Stimulated activated CD4-positive, alpha-beta T cell treated with anti-CD3 and anti-CD28 coated beads, Interleukin-4, amount 100 ng/mL, for 4 hours (primary cell): ENCODE measurements at regions not wholly inside any gene's neighbourhood (a gene's known extent, or its start where the extent isn't known, plus 50 kb on each side); places are given as distances from the start of the nearest gene placed in this dataset.

Experiments
- DNase-seq, 2 experiments: peaks; one replicate each; pipeline ENCODE4 v3.0.0-alpha.2; 2020

DNA sequence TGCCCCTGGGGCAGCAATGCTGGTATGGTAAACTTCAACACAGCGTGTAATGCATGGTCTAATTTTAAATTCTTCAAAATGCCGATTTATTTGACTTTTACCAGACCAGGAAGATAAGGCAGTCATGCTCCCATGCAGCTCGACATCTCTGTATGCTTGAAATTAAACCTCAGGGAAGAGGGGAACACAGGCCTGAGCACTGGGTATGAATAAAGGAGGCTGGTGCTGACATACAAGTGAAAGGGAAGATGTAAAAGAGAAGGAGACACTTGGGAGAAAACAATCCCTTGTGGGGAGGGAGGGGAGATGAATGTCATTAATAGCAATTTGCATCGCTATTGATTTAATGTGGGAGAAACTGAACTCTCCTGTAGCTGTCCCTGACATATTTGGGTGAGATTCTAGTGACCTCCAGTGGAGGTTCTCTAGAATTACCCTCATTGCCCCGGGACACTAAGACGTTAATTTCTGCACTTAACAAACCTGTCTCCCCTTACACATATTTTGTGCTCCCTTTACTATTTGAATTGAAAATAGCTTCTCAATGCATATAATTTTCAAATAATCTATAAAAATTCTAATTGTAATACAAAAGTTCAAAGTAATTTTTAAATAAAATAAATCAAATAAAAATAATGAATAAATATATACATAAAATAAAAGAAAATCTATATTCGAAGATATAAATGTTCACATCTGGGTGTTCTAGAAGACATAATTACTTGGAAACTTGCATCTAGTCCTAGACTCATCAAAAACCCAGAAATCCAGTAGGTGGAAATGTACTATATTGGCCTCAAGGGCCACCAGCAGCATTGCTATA lies 283.1 kb downstream of the LMX1A start:
- DNase-seq, result no peak

DNA sequence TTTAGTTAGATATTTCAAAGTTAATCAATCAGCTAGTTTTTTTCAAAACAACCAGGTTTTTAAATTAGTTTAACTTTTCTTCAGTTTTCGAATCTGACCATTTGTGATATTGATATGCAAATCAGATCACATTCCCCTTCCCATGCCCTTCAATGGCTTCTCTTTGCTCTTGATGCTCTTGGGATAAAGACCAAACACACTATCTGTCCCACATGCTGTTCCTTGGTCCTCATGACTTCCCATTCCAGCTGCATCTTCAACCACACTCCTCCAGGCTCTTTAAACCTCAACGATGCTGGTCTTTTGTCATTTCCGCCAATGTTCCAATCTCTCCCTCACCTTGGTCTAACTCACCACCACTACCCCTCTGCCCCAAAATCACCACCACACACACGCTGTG lies 285.8 kb downstream of the LMX1A start:
- no peak for DNase-seq

DNA sequence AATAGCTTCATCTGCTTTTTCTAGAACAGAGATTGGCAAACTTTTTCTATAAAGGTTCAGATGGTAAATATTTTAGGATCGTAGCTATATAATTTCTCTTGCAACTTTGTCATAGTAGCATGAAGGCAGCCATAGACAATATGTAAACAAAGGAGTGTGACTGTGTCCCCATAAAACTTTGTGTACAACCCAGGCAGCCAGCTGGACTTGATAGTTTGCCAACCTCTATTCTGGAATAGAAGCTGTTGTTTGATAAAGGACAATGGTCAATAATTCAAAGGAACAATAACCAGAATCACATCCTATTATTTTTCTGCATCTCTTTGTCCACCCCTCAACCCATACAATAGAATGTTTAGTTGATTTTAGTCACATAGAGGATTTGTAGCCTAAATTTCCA lies 286.7 kb downstream of the LMX1A start:
- no peak for DNase-seq

DNA sequence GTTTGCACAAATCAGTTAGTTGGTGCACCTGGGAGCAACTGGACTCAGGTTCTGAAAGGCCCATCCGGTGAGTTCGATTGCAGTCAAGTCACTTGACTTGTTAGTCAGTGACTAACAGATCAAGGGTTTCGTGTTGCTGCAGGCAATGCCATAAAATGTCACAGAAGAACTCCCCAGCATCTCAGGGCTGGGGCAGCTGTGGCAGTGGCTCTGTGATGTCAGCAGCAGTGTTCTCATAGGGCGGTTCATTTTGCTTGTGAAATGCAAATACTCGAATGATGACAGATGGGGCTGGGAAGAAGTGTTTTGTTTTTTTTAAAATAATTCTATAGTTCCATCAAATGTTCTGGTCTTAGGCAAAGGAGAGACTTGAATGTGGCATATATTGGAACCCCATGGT lies 287.8 kb downstream of the LMX1A start:
- DNase-seq, result no peak

DNA sequence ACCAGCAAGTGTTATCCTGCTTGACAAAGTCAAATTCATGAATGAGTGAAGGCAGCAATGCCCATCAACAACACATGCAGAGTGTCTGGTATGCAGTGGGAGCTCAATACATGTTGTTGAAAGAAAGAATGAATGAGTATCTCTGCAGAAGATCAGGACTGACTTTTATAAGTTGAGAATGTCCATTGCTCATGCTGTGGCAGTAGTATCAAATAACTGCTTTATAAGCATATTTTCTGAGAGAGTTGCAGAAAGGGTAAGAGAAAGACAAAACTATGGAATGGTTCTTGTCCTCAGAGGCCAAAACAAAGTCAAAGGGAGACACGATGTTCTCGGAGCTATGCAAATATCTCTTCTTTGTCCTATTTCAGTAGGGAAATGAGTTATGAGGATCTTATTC lies 288.7 kb downstream of the LMX1A start:
- no peak for DNase-seq

DNA sequence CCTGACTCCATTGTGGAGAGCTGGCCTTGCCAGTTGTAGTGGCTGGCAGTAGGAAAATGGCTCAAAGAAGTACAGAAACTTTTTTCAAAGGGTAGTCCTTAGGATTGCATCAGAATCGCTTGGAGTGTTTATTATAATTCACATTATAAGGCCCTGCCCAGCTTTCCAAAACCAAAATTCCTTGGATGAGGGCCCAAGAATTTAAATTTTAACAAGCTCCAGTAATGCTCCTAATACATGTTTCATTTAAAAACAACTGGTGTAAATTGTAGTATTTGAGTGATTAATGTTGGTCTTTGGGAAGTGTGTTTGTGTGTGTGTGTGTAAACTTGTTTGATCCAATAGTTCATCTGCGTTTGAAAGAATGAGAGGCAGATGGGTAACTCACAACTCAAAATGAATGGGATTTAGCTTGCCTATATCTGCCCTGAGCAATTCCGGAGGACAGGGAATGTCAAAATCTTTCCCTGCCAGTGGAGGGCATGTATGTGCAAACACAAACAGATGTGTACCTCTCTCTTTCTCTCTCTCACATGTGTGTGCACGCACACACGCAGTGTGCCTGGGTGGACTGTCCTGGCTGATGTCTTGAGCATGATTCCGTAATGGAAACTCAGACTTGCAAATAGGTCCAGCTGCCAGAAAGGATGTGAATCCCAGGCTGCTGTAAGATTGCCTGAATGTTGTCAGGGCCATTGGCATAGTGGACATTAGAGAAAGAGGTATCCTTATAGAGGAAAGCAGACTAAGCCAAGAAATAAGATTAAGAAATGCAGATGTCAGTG lies 293.1 kb downstream of the LMX1A start:
- no peak for DNase-seq

DNA sequence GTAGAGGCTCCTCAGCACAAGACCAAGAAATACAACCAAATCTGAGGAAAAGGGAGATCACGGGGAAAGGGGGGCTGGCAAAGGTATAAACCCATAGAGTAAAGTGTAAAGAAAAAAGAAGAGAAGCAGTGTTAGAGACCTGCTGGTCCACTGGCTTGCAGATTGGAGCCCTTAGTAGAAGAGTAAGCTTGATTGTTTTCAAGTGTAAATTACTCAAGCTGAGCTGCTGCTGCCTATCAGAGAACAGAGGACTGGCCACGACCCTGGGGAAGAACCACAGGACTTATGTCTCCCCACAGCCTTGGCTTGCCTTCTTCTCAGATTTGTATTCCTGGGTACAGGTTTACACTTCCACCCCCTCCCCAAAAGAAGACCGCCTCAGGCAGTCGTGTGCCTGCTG lies 294.2 kb downstream of the LMX1A start:
- no peak for DNase-seq

DNA sequence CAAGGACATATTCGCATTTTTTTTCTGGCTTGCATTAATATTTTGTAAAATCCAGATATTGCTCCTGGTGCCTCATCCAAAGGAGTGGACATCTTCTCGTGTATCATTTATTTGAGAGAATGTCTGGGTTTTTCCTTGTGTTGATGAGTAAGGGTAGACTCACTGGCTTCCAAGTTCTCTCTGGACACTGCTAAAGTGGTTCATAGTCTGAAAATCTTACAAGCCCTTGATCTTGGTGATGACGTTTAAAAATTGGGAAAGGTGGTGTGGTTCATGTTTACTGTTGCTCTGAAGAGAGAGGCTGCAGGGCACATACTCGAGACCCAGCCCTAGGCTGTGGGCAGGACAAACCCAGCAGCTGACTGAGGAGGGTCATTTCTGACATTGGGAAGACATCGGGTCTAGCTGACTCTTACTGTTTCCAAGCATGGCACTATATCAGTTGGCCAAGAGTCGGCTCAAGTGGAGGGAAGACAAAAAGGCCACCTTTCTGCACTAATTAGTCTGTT lies 296.2 kb downstream of the LMX1A start:
- DNase-seq, result no peak

DNA sequence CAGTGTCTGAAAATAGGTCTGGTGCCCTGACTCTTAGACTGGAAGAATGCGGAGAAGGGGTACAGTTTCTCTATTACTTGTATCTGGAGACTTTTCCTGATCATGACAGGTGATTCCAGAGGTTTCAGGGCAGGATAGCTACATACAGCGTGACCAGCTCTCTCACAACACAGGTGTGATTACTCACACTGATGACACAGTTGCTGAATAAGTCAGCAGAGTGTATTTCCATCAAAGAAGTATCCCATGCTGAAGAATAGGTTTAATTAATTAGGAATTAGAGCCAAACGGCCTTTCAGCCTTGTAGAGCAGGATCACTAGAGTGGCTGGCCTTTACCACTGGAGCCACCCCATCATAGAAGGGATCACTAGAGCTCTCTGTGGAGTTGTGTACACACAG lies 298.6 kb downstream of the LMX1A start:
- no peak for DNase-seq

DNA sequence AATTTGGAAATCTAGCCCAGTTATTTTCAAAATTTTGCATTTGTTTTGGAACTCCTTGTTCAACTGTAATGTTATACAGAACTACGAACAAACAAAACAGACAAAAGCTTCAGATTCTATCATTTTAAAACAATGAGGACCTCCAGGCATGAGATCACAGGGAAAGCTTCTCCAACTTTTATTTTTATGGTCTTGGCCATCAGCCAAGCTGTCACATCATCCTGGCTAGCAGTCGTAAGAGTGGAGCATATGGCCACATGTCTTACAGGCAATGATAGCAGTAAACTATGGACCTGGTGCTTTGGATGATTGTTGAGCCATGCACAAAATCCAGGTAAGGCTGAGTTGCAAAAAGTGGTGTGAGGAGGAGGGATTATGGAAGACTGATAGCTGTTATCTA lies 299.6 kb downstream of the LMX1A start:
- DNase-seq, result no peak

DNA sequence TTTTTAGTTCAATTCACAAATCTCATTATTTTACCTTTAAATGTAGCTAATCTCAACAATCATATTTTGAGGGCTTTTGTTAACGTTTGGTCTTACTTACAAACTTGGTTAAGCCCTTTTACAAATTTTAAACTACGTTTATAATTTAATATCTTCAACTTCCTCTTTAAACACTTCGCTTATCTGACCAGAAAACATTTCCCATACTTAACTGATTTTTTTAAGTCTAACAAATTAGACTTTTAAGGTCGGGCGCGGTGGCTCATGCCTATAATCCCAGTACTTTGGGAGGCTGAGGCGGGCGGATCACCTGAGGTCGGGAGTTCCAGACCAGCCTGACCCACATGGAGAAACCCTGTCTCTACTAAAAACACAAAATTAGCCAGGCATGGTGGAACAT lies 300.9 kb downstream of the LMX1A start:
- no peak for DNase-seq

DNA sequence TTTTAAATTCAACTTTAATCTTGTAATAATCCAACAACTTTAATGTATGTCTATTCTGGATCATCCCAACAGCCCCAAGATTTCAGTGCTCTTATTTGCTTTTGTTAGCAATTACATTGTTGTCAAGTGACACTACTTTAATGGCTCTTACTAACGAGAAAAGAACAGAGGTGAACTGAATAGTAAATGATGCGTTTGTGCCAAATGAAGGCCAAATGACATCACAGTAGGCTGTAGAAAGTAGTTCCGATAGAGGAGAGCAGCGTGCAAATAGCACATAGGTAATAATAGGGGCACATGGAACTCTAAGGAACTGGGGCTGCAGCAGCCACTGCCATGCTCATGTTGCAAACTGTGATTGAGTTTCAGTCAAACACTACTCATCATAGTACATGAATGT lies 301.9 kb downstream of the LMX1A start:
- DNase-seq, result no peak

DNA sequence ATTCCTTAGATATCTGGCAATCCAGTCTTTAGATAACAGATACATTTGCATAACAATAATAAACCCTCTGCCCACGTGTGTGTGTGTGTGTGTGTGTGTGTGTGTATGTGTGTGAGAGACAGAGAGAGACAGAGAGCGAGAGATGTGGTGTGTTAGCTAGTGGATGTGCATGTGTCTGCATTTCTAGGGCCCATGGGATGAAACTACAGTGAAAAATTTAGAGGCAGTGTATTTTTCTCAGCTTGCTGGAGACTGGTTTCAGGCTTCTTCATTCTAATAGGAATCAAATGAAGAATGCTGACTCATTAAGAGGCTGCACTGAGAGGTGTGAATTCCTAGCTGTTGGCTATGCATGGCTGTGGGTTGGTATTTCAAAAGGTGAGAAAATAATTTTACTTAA lies 303.2 kb downstream of the LMX1A start:
- no peak for DNase-seq

DNA sequence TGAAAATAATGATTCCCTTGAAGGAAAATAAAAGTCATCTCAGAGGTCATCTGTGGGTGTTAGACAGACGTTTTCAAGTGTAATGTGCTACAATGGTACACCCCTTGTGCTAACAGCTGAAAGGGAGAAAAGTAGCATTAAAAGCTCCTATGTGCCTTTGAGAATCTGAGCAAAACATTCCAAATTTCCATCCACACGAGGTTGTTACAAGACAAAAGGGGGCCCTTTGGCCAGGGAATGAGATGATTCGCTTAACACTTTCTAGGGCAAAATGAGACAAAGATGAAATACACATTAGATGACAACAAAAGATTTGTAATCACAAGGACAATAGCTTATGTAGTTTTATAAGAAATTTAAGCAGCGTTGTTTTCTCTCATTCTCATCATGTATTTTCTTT lies 303.6 kb downstream of the LMX1A start:
- no peak for DNase-seq

DNA sequence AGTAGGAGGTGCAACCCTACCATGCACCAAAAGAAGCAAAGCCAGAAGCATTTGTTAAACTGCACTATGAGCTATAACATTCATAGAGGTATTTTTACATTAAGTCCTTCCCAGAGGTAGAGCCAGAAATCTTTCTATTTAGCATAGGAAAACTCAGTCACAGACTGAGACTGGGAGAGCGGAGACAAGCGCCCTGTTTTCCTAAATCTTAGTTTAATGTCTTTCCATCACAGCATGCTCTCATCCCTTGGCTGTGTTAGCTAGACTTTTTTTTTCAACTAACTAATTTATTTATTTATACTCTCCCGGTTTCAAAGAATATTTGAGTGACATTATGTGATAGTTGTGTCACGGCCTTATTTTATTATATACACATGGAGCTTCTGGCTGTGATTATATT lies 304.1 kb downstream of the LMX1A start:
- no peak for DNase-seq

DNA sequence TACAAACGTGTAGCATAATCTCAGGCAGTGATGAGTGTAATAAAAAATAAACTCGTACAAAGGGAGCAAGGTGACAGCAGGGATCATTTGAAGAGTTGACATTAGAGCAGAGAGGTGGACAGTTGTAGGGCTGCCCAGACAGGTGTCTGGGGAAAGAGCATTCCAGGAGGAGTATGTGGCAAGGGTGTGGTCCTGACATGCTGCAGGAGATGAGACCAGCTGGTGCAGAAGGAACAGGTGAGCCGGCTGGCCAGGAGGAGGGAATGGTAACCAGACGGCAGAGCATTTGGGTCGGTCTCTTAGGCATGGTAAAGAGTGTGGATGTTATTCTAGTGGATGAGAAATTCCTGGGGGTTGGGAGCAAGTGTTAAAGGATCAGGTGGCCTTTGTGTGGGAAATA lies 306.3 kb downstream of the LMX1A start:
- DNase-seq, result no peak

DNA sequence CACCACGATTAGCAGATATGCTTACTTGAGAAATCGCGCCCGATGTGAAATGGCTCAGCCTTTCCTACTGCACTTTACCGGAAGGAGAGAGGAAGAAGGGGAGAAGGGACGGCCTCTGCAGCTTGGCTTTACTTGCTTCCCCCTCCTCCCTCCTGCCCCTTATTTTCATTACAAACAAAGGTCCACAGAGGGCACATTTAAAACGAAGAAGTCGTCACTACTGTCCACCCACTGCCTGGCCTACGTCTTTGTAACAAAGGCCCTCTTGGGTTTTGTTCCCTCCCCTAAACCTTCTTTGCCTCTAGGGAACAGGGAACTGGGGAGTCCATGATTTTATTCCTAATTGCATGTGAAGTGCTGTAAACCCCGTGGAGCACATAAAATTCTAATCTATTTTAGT lies 308.5 kb downstream of the LMX1A start:
- no peak for DNase-seq

DNA sequence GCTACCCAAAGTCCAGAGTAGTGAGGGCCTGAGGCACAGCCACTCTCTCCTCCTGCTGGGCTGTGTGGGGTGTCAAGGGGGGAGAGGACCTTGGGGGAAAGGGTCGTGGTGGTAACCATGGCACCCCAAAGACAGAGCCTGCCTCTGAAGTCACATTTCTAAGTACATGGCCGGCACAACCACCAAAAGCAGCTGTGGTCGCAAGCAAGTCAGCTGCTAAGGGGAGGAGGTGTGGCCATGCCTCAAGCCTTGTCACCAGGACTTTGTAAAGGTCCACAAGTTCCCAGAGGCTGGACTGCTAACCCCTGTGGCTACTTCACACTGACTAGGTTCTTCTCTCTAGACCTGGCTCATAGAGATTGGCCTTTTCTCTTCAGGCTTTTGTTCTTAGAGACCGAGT lies 310.6 kb downstream of the LMX1A start:
- no peak for DNase-seq

DNA sequence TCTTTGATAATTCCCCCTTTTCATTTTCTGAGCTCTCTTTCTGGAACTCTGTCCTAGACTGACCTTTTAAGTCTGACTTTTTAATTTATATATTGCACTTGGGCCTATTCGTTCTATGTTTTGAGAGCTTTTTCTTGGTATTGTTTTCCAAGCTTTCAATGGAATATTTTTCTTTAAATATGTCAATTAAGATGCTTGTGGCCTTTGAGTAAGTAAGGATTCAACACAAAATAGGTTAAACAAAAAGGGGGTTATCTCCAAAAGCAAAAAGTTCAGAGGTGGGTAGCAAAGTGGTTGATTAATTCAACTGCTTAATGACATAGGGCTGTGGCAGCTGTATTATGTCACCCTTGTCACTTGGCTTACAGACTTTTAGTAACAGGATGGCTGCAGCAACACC lies 315.9 kb downstream of the LMX1A start:
- DNase-seq, result no peak

DNA sequence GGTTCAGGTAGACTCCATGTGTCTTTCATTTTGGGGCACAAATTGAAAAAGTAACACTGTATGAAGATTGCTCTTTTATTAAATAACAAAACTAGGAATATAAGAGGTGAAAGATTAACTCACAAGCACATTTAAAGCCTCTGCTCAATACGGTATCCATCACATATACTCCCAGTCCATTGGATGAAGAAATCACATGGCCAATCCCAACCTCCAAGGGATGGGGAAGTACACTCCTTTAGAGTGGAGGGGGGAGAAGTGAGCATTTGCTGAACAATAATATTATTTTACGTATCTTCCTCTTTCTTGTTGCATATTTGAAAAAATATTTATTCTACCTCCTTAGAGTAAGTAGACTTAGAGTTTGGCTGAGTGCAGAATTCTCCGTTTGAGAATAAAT lies 316.5 kb downstream of the LMX1A start:
- no peak for DNase-seq

DNA sequence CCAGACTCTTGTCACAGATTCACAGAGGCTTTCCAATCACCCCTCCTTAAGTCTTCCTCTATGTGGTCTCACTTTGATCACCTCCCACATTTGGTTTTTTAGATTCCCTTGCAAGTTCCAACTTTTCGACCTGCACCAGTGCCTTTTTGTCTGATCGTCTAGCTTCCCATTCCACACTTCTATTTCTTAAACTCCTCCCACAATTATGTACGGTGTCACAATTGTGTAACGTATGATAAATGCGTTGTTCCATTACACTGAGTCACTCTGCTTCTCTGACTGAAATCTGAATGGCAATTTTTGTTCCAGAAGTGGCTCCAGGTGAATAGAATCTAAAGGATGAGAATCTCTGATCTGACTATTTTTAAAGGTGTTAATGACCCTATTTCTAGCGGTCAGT lies 320.1 kb downstream of the LMX1A start:
- DNase-seq, result no peak

DNA sequence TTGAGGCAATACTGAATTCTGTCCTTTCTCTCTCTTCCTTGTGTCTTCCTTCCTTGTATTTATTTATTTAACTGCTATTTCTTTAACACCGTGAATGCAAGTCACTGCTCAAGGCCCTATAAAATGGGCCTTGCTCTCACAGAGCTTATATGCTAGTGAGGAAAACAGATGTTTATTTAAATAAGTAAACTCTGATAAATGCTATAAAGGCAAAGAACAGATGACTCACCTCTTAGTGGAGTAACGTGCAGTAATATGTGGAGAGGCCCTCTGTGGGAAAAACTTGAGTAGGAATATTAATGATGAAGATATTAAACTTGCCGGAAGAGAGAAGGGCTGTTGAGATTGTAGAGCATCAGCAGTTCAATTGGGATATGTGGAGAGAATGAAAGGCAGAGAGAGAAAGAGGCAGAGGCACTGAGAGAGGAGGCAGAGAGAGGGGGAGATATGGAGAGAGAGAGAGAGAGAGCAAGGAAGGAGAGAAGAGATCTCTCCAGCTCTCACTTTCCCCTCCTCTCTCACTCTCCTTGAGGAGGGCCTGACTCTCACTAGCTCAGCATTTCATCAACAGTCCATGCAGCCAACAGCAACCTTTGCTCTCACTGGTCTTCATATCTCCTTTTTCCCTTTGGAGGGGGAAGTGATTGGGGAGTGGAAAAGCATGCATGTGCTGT lies 322.2 kb downstream of the LMX1A start:
- no peak for DNase-seq

DNA sequence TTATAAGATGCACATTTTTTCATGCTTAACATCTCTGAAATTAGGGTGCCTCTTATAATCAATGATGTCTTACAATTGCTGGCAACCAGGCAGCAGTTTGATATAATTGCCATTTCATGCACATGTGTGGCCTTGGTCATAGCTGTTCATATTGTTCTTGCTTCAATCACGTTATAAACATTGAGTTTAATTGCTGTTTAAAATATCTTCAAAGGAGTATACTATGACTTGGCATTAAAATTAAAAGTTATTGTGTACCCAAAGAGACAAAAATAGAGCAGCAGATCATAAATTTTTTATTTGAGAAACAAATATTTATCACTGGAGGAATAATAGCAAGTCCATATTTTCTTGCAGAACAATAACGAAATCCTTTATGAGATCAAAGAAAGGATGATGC lies 325.5 kb downstream of the LMX1A start:
- no peak for DNase-seq

DNA sequence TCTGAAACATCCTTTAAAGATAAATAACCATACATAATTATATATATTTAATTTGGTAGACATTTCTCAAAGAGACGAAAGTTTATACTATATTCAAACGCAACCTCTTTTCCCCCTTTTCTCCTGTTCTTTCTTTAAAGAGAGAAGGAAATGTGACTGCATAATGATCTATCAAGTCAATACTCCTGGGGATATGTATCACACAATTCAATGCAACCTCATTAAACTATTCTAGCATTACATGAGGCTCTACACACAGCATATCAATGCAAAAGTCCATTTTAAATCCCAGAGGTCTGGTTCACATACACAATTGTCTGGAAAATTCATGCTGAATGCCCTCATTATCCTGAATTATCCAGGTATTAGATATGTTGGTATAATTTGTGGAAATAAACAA lies 330.7 kb downstream of the LMX1A start:
- no peak for DNase-seq
